ENCODE measurements at regions not wholly inside any gene's neighbourhood (a gene's known extent, or its start where the extent isn't known, plus 50 kb on each side); places are given as distances from the start of the nearest gene placed in this dataset.

DNA sequence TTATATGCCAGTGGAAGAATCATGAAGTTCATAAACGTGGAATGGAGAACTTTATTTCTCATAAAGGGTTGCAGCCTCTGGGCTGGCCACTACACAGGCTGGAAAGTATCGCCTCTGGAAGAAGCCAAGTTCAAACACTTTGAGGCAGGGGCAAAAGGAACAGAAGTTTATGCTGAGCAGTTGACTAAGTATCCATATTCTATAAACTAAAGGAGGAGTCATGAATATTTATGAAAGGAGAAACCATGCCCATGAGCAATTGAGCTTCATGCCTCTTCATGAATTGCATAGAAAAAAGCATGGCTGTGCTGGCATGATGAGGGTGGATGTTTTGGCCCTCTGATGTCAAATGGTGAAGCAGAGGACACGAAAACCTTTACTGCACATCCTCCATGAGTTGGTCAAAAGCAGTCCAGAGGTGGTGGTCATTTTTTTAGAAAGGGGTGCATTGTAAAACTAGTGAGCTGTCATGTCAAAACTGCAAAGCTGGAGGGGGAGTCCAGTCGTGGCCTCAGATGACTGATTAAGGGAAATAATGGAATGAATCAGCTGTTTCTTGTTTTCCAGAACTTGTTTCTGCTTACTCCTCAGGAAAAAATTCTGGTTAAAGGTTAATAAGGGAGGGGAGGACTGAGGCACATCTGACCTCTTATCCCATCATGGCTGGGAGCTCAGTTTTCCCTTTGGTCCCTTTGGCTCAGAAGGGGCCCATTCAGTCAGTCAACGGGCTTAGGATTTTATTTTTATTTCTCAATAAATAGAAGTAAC is 276.7 kb downstream of the CHL1 start:
- Histone ChIP-seq H3K79me2 (no peaks in the 10 kb centered on the region), H4K20me1 (ENCODE audit: insufficient read depth, poor library complexity, severe bottlenecking) (no peaks in the 10 kb centered on the region), H3K27ac (no peak overlapping the region), H3K36me3 (replicated peaks; ENCODE audit: insufficient read depth, low read depth) (no peaks in the 10 kb centered on the region), H3K9me3 (ENCODE audit: low read depth) (no peaks in the 10 kb centered on the region), H2AFZ (no peak overlapping the region), H3K9me2 (replicated peaks; ENCODE audit: insufficient read depth) (no peaks in the 10 kb centered on the region), H3K4me1 (ENCODE audit: insufficient read depth) (no peaks in the 10 kb centered on the region), H3K27me3 (no peaks in the 10 kb centered on the region), H3K4me2 (no peak overlapping the region), H3K4me3 (no peak overlapping the region)
- TF ChIP-seq EZH2 (IDR thresholded peaks at IDR 0.05; ENCODE audit: borderline replicate concordance) (no peak), EZH2phosphoT487 (IDR thresholded peaks at IDR 0.05; ENCODE audit: low read depth, severe bottlenecking, unreplicated experiment) (no peak), CTCF (IDR thresholded peaks at IDR 0.05; ENCODE audit: poor library complexity) (no peak)
- 67% methylated on average over 5 of the region's 5 CpGs for WGBS (ENCODE audit: low lambda C conversion rate, missing lambda C conversion rate)
- DNase-seq (ENCODE audit: low spot score) = no peak

- no peak overlapping the region for H3K4me3 ChIP-seq
- TF ChIP-seq CTCF (IDR thresholded peaks at IDR 0.05; ENCODE audit: poor library complexity) = no peak
- TF ChIP-seq EZH2 (IDR thresholded peaks at IDR 0.05; ENCODE audit: borderline replicate concordance) = no peak
- TF ChIP-seq EZH2phosphoT487 (IDR thresholded peaks at IDR 0.05; ENCODE audit: low read depth, severe bottlenecking, unreplicated experiment) = no peak
- no peaks in the 10 kb centered on the region for H3K27me3 ChIP-seq
- no peaks in the 10 kb centered on the region for H3K79me2 ChIP-seq
- no peaks in the 10 kb centered on the region for H3K36me3 ChIP-seq (replicated peaks; ENCODE audit: insufficient read depth, low read depth)
- no peak overlapping the region for H2AFZ ChIP-seq
- no peak for DNase-seq (ENCODE audit: low spot score)
- no peaks in the 10 kb centered on the region for H3K9me3 ChIP-seq (ENCODE audit: low read depth)
- H3K4me1 ChIP-seq (ENCODE audit: insufficient read depth) = no peaks in the 10 kb centered on the region
- H3K9me2 ChIP-seq (replicated peaks; ENCODE audit: insufficient read depth) = no peaks in the 10 kb centered on the region
- no peak overlapping the region for H3K27ac ChIP-seq
- no peak overlapping the region for H3K4me2 ChIP-seq
- no peaks in the 10 kb centered on the region for H4K20me1 ChIP-seq (ENCODE audit: insufficient read depth, poor library complexity, severe bottlenecking)
- WGBS (ENCODE audit: low lambda C conversion rate, missing lambda C conversion rate) = 93% methylated on average over 1 of the region's 1 CpG
Measured at GRCh38 chr3:474828-475227, 278.3 kb downstream of the CHL1 start.

DNA sequence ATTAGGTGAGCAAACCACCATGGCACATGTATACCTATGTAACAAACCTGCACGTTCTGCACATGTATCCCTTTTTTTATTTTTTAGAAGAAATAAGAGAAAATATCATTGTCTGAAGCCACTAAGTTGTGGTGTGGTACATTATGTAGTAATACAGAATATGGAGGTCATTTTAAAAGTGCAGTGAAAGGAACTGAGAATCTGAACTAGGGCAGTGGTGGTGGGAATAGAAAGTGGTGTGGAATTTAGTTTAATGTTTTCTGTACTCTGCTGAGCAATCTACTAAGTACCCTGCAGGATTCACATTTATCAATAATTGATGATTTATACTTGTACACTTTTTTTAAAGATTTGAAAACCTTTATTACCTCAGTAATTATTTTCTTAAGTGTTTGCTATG is 283.5 kb downstream of the CHL1 start:
- WGBS (ENCODE audit: low lambda C conversion rate, missing lambda C conversion rate) = 90% methylated on average over 1 of the region's 1 CpG
- Histone ChIP-seq H3K27me3 (no peaks in the 10 kb centered on the region), H3K4me2 (no peak overlapping the region), H3K9me2 (replicated peaks; ENCODE audit: insufficient read depth) (no peaks in the 10 kb centered on the region), H3K36me3 (replicated peaks; ENCODE audit: insufficient read depth, low read depth) (no peaks in the 10 kb centered on the region), H3K27ac (no peak overlapping the region), H3K79me2 (no peaks in the 10 kb centered on the region), H3K9me3 (ENCODE audit: low read depth) (no peaks in the 10 kb centered on the region), H3K4me1 (ENCODE audit: insufficient read depth) (no peaks in the 10 kb centered on the region), H4K20me1 (ENCODE audit: insufficient read depth, poor library complexity, severe bottlenecking) (no peaks in the 10 kb centered on the region), H3K4me3 (no peak overlapping the region), H2AFZ (no peak overlapping the region)
- no peak for DNase-seq (ENCODE audit: low spot score)
- TF ChIP-seq EZH2phosphoT487 (IDR thresholded peaks at IDR 0.05; ENCODE audit: low read depth, severe bottlenecking, unreplicated experiment) (no peak), EZH2 (IDR thresholded peaks at IDR 0.05; ENCODE audit: borderline replicate concordance) (no peak), CTCF (IDR thresholded peaks at IDR 0.05; ENCODE audit: poor library complexity) (no peak)
